ENCODE measurements at regions not wholly inside any gene's neighbourhood (a gene's known extent, or its start where the extent isn't known, plus 50 kb on each side); places are given as distances from the start of the nearest gene placed in this dataset.

DNA sequence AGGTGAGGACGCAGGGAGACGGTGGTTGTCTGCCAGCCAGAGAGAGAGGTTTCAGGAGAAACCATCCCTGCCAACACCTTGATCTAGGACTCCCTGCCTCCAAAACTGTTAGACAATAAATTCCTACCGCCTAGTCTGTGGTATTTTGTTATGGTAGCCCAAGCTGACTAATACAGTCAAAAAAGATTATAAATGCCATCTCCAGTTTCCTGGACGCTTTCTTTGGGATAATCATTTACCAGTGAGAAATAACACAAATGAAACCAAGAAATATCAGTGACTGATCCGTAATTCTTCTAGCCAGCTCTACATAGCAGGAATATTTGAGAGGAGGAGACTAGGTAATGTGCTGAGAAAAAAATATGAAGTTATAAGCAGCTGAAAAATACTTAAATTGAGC, 707.8 kb upstream of the LMCD1 start:
- no peak for DNase-seq (ENCODE audit: low read depth, low spot score)

DNA sequence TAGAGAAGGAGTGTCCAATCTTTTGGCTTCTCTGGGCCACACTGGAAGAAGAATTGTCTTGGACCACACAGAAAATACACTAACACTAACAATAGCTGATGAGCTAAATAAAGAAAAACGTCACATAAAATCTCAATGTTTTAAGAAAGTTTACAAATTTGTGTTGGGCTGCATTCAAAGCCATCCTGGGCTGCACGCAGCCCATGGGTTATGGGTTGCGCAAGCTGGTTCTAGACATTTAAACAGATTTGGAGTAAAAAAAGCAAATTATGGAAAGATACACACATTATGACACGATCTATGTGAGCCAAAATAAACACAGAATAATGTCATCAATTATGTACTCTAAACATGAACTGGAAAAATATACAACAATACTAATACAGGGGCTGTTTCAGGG, 703.3 kb upstream of the LMCD1 start:
- DNase-seq (ENCODE audit: low read depth, low spot score), result no peak

DNA sequence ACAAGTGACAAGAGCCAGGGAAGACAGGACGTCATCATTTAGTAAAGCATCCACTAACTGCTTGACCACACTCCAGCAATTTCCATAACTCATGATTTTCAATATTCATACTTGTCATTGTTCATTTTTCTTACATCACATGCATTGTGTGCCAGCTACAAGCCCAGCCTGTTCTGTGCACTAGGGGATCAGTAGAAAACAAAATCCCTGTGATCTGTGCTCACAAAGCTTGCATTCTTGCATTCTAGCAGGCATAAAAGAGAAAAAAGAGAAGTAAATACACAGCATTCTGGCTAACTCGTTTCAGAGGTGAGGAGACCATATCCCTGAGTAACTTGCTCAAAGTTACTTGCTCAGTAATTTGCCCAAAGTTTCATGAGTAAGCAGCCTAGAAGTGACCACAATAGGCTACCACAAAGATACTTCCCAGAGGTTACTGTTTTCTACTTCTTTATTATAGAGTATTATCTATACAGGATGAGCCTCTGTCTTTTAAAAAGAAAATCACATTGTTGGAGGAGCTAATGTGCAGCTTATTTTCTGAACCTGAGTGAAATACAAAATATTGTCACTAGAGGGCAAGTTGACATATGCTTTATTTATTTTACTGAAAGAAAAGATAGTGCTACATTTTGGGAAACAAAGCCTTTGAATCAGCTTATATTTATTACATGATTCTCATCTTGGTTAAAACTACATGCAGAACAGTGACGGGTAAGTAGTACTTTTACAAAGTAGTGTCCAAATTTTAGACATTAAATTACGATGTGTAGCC, 701.4 kb upstream of the LMCD1 start:
- peak; percentile 34 for DNase-seq (ENCODE audit: low read depth, low spot score)

- DNase-seq (ENCODE audit: low read depth, low spot score), result no peak
Measured at GRCh38 chr3:7812490-7812889, 689.1 kb upstream of the LMCD1 start.

- no peak for DNase-seq (ENCODE audit: low read depth, low spot score)
Measured at GRCh38 chr3:7813365-7813764, 688.3 kb upstream of the LMCD1 start.

- no peak for DNase-seq (ENCODE audit: low read depth, low spot score)
Measured at GRCh38 chr3:7817239-7817638, 684.4 kb upstream of the LMCD1 start.

GRCh38 chr3:7820969-7821368, 680.7 kb upstream of the LMCD1 start:
- DNase-seq (ENCODE audit: low read depth, low spot score), result no peak

- no peak for DNase-seq (ENCODE audit: low read depth, low spot score)
Measured at GRCh38 chr3:7821858-7822257, 679.8 kb upstream of the LMCD1 start.

DNA sequence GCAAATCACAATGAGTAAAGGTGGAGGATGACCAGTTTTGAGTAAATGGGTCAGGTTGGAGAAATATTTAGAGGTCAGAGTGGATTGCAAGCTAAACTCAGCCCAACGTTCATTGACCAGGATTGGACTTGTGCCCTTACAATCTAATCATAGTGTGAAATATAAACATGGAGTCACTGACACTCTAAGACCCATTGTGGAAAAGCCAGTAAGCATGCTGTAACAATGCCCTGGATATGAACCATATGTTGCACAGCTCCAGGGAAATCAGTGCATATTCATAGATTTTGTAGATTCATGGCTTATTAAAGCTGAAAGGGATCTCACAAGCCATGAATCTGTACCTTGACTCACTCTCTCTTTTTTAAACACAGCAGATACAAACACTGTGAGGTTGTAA, 660.2 kb upstream of the LMCD1 start:
- no peak for DNase-seq (ENCODE audit: low read depth, low spot score)

- DNase-seq (ENCODE audit: low read depth, low spot score), result no peak
Measured at GRCh38 chr3:7843441-7843840, 658.2 kb upstream of the LMCD1 start.

GRCh38 chr3:7847021-7847420, 654.6 kb upstream of the LMCD1 start:
- no peak for DNase-seq (ENCODE audit: low read depth, low spot score)

DNA sequence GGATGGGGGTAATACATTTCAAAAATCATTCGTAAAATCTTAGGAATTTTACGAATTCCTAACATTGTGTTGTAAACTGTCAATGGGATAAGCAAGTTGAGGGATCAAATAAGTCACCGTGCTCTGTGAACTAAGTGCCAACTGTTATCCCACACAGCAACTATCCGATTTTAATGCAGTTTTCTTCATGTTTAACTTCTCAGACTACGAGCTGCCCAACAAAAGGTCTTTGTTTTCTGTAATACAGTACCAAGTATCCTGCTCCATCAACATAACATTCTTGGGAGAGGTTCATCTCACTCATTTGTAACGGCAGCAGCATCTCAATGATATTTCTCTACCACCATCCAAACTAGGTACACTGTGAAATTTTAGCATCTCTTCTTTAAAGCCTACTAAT, 654.1 kb upstream of the LMCD1 start:
- DNase-seq (ENCODE audit: low read depth, low spot score), result no peak

- no peak for DNase-seq (ENCODE audit: low read depth, low spot score)
Measured at GRCh38 chr3:7854266-7854665, 647.4 kb upstream of the LMCD1 start.

GRCh38 chr3:7854721-7855120, 646.9 kb upstream of the LMCD1 start:
- no peak for DNase-seq (ENCODE audit: low read depth, low spot score)

- no peak for DNase-seq (ENCODE audit: low read depth, low spot score)
Measured at GRCh38 chr3:7865611-7866010, 636.0 kb upstream of the LMCD1 start.

DNA sequence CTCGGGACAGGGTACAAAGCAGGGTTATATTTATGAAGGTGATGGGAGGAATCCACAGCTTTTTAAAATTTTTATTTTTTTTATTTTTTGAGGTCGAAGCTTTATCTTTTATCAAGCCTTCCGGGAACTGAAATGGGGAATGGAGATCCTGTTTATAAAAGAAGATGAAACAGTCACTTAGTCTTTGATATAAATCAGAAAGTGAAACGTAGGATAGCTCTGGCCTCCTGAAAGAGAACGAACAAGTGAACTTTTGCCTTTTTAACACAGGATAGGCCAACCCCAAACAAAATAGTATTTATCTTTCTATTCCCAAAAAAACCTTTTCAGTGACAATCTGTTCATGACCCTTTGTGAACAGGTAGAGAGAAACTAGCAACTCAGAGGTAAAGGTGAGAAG, 634.0 kb upstream of the LMCD1 start:
- DNase-seq (ENCODE audit: low read depth, low spot score), result no peak

DNA sequence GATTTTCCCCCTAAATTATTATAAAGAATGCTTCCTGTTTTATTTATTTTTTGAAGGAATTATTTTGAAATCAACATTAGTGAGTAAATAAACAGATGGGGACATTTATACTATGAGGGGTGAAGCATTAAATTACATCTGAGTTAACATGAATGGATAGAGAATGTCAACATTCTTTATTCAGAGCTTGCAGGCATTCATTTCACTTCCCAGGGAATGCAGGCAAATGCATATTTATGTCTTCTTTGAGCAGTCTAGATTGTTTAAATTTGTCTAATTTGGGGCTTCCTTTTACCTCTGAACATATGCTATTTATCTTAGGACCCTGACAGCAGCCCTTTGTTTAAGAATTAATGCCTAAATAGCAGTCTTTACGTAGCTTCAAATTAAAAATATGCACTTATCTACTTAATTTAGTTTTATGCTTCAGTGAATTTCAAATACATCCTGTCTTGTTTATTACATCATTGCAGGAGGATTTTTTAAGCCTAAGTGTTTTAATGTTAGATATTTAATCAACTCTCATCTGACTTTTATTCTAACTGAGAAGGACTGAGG, 630.5 kb upstream of the LMCD1 start:
- peak; percentile 20 for DNase-seq (ENCODE audit: low read depth, low spot score)

GRCh38 chr3:7874116-7874515, 627.5 kb upstream of the LMCD1 start:
- peak; percentile 23 for DNase-seq (ENCODE audit: low read depth, low spot score)

DNA sequence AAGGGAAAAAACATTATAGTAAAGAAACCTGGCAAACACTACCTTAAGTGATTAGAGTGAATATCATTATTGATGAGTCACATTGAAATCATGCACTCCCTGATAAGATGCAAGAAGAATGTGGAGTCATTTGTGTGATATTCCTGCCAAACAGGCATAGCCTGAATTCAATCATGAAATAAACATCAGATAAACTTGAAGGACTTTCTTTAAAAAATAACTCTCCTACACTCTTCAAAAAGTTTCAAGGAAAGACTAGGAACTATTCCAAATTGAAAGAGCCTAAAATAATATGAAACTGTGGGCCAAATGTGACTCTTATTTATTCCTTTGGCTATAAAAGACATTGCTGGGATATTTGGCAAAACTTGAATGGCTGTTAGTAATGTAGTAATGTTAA, 625.7 kb upstream of the LMCD1 start:
- peak; percentile 85 for DNase-seq (ENCODE audit: low read depth, low spot score)

DNA sequence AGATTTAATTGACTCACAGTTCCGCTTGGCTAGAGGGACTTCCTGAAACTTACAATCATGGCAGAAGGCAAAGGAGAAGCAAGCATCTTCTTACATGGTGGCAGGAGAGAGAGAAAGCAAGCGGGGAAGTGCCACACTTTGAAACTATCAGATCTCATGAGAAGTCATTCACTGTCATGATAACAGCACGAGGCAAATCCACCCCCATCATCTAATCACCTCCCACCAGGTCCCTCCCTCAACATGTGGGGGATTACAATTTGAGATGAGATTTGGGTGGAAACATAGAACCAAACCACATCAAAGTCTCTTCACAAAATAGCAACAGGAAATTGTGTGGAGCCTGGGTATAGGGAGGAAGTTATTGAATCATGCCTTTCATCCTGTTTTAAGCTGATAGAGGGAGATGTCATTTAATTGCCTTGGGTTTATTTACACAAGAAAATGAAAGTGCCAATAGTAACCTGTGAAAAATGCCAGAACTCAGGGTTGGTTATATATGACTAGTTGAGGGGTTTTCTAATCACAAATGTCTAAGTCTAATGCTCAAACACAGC, 624.8 kb upstream of the LMCD1 start:
- peak; percentile 47 for DNase-seq (ENCODE audit: low read depth, low spot score)

DNA sequence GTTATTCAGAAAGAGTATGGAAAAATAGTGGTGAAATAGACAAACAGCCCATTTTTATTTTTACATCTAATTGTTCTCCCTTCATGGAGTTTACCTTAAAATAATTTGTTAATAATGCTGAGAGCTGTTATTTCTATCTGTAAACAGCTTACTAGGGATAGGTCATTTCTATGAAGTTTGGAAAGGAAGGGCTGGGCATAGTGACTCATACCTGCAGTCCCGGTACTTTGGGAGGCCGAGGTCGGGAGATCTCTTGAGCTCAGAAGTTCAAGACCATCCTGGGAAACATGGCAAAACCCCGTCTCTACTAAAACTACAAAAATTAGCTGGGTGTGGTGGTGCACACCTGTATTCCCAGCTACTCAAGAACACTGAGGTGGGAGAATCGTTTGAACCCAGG, 624.3 kb upstream of the LMCD1 start:
- peak; percentile 10 for DNase-seq (ENCODE audit: low read depth, low spot score)

DNA sequence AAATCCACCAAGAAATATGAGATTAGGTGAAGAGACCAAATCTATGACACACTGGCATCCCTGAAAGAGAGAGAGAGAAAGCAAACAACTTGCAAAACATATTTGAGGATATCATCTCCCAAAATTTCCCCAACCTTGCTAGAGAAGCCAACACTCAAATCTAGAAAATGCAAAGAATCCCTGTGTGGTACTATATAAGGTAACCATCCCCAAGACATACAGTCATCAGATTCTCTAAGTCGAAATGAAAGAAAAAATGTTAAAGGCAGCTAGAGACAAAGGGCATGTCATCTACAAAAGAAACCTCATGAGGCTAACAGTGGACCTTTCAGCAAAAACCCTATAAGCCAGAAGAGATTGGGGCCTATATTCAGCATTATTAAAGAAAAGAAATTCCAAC, 622.1 kb upstream of the LMCD1 start:
- DNase-seq (ENCODE audit: low read depth, low spot score), result no peak

DNA sequence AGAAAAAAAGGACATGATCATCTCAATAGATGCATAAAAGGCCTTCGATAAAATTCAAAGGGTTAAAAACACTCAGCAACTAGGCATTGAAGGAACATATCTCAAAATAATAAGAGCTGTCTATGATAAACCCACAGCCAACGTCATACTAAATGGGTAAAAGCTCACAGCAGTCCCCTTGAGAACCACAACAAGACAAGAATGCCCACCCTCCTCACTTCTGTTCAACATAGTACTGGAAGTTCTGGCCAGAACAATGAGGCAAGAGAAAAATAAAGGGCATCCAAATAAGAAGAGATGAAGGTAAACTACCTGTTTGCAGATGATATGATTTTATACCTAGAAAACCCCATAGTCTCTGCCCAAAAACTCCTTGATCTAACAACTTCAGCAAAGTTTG, 619.7 kb upstream of the LMCD1 start:
- DNase-seq (ENCODE audit: low read depth, low spot score), result no peak

Data from astrocyte of the hippocampus (primary cell).